ENCODE measurements at regions not wholly inside any gene's neighbourhood (a gene's known extent, or its start where the extent isn't known, plus 50 kb on each side); places are given as distances from the start of the nearest gene placed in this dataset.

GRCh38 chr5:102690910-102691309, 64.2 kb upstream of the PAM start:
- POLR2A ChIA-PET = no interaction called here
- DNase-seq (ENCODE audit: extremely low spot score) = no peak
- CTCF ChIA-PET = interaction anchor here (1.1 to 4.4 kb wide), 3 partner anchors 9 to 34 kb away, joined by 3 to 22 read pairs (median 3); no protein-coding TSS in a partner anchor
- TF ChIP-seq CTCF (IDR thresholded peaks at IDR 0.05; ENCODE audit: control extremely low read depth, extremely low read depth, low read depth, missing control alignments) = no peak

GRCh38 chr5:102691434-102691833, 63.7 kb upstream of the PAM start:
- POLR2A ChIA-PET = no interaction called here
- CTCF ChIA-PET = interaction anchor here (1.1 to 4.4 kb wide), 3 partner anchors 10 to 34 kb away, joined by 3 to 22 read pairs (median 3); no protein-coding TSS in a partner anchor
- DNase-seq (ENCODE audit: extremely low spot score) = no peak
- no peak for TF ChIP-seq CTCF (IDR thresholded peaks at IDR 0.05; ENCODE audit: control extremely low read depth, extremely low read depth, low read depth, missing control alignments)

GRCh38 chr5:102700120-102700831, 54.8 kb upstream of the PAM start:
- CTCF ChIA-PET = interaction anchor here (1.3 to 4.4 kb wide), 2 partner anchors 15 to 19 kb away, joined by 3 to 25 read pairs; no protein-coding TSS in a partner anchor
- DNase-seq (ENCODE audit: extremely low spot score) = no peak
- TF ChIP-seq CTCF (IDR thresholded peaks at IDR 0.05; ENCODE audit: control extremely low read depth, extremely low read depth, low read depth, missing control alignments) = no peak
- POLR2A ChIA-PET = no interaction called here

GRCh38 chr5:102700916-102701315, 54.2 kb upstream of the PAM start:
- ChIA-PET CTCF (interaction anchor here (4.4 kb wide), 1 partner anchor 19 kb away, joined by 25 read pairs; no protein-coding TSS in a partner anchor), POLR2A (no interaction called here)
- no peak for DNase-seq (ENCODE audit: extremely low spot score)
- no peak for TF ChIP-seq CTCF (IDR thresholded peaks at IDR 0.05; ENCODE audit: control extremely low read depth, extremely low read depth, low read depth, missing control alignments)

DNA sequence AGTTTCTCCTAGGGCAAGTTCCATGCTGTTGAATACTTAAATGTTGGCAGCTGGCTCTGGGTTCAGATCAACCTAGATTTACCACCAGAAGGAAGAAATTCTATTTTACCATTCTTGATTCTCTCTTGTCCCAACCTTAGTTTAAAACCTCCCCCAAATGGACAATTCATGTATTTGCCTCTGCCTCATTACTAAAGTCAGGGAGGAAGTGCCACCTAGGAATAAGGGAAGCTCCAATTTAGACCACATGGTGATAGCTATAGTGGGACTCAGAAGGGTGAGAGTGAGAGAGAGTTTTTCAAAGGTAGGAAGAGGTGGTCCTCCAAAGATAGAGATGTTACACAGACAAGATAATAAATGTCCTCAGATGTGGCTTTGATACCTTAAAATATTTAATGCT, 53.4 kb upstream of the PAM start:
- ChIA-PET CTCF (interaction anchor here (1.9 kb wide), 1 partner anchor 20 kb away, joined by 11 read pairs; no protein-coding TSS in a partner anchor), POLR2A (no interaction called here)
- no peak for TF ChIP-seq CTCF (IDR thresholded peaks at IDR 0.05; ENCODE audit: control extremely low read depth, extremely low read depth, low read depth, missing control alignments)
- no peak for DNase-seq (ENCODE audit: extremely low spot score)
